A549 (cell line): ENCODE measurements at regions not wholly inside any gene's neighbourhood (a gene's known extent, or its start where the extent isn't known, plus 50 kb on each side); places are given as distances from the start of the nearest gene placed in this dataset.

Experiments
- ATAC-seq, 2 experiments: fragments of 200-7000 bp in 1 of 2; fragments of >200 bp in 1 of 2; cut with Nextera tagmentation in 1 of 2; cut with Tn5 transposase in 1 of 2; 3 replicates each; pipeline versions ENCODE4 v1.8.0 to v1.9.1; 2018 to 2020; ENCODE audit warnings: mild to moderate bottlenecking in 1 of 2, moderate library complexity in 1 of 2
- CTCF ChIA-PET: fragments of 300-600 bp; sonication (Branson Sonifier 250); formaldehyde crosslinking; extraction: SDS; loops from one replicate; lab custom pipeline; 2021; ENCODE audit warnings: antibody characterized with exemption, inconsistent platforms; lab: Yijun Ruan, JAX
- POLR2A ChIA-PET: fragments of 350-600 bp; formaldehyde crosslinking; extraction: SDS; loops from one replicate; lab custom pipeline; 2021; ENCODE audit warnings: antibody characterized with exemption, inconsistent platforms; lab: Yijun Ruan, JAX
- DNase-seq, 2 experiments: peaks; one replicate each; pipeline versions ENCODE4 v3.0.0 to v3.0.0-alpha.2; 2011 to 2016; ENCODE audit warnings: low read depth in 1 of 2, low spot score in 1 of 2
- FAIRE-seq: peaks from 2 replicates; lab custom pipeline; 2011; peaks lifted over from hg19 to GRCh38; lab: Jason Lieb, UNC
- H3K27ac ChIP-seq, 2 experiments: fragments of >200 bp; sonication (Bioruptor Twin); formaldehyde crosslinking; 3 replicates each; pipeline ENCODE4 v1.5.1; 2016 to 2017
- H3K4me1 ChIP-seq: fragments of >200 bp; sonication (Bioruptor Twin); formaldehyde crosslinking; 3 replicates; pipeline ENCODE4 v1.6.1; 2016
- H3K4me2 ChIP-seq: fragments of >200 bp; sonication (Bioruptor Twin); formaldehyde crosslinking; 3 replicates; pipeline ENCODE4 v1.6.1; 2016
- H3K4me3 ChIP-seq: fragments of >200 bp; sonication (Bioruptor Twin); formaldehyde crosslinking; 3 replicates; pipeline ENCODE4 v1.5.1; 2016
- H3K9me3 ChIP-seq: fragments of >200 bp; sonication (Bioruptor Twin); formaldehyde crosslinking; 3 replicates; pipeline ENCODE4 v1.6.1; 2016
- CBX2 ChIP-seq: fragments of 200-600 bp; sonication (generic); IDR thresholded peaks from 2 replicates; pipeline ENCODE4 v1.6.1; 2016; ENCODE audit warnings: low read depth, mild to moderate bottlenecking, borderline replicate concordance
- CBX8 ChIP-seq: fragments of 200-600 bp; sonication (generic); IDR thresholded peaks from 2 replicates; pipeline ENCODE4 v1.6.1; 2016
- EHF ChIP-seq: fragments of 250-450 bp; sonication (Bioruptor Pico); IDR thresholded peaks from 2 replicates; pipeline ENCODE4 v1.5.0; 2020; ENCODE audit warnings: mild to moderate bottlenecking
- EHMT2 ChIP-seq: fragments of 200-600 bp; sonication (generic); IDR thresholded peaks from 2 replicates; pipeline ENCODE4 v1.6.1; 2016; ENCODE audit warnings: antibody characterized with exemption, low read depth, mild to moderate bottlenecking, moderate library complexity
- ESRRA ChIP-seq: fragments of 150-350 bp; IDR thresholded peaks from 2 replicates; pipeline ENCODE4 v1.6.1; 2014; ENCODE audit warnings: mild to moderate bottlenecking, low read length, borderline replicate concordance
- FOSB ChIP-seq: fragments of 250-450 bp; sonication (Bioruptor Pico); IDR thresholded peaks from 2 replicates; pipeline ENCODE4 v1.5.0; 2020; ENCODE audit warnings: mild to moderate bottlenecking, moderate library complexity
- FOSL2 ChIP-seq, 2 experiments: fragments of 450-650 bp in 1 of 2; fragments of >200 bp in 1 of 2; sonication (Bioruptor Twin) in 1 of 2; formaldehyde crosslinking; IDR thresholded peaks; 2 replicates each; pipeline versions ENCODE4 v1.5.0 to v1.6.1; 2016 to 2020; ENCODE audit warnings: mild to moderate bottlenecking in 1 of 2, moderate library complexity in 1 of 2
- HDAC2 ChIP-seq: fragments of 200-600 bp; sonication (generic); IDR thresholded peaks from 2 replicates; pipeline ENCODE4 v1.6.1; 2016
- HOXA7 ChIP-seq: fragments of 250-450 bp; sonication (Bioruptor Pico); IDR thresholded peaks from 2 replicates; pipeline ENCODE4 v1.5.0; 2020; ENCODE audit warnings: mild to moderate bottlenecking, moderate library complexity
- JUN ChIP-seq, 2 experiments: fragments of >200 bp; sonication (Bioruptor Twin); formaldehyde crosslinking; IDR thresholded peaks; 2 replicates in 1 of 2; 3 replicates in 1 of 2; pipeline ENCODE4 v1.6.1; 2016 to 2017
- NFE2L2 ChIP-seq: fragments of 150-350 bp; conservative IDR thresholded peaks from 2 replicates; pipeline ENCODE4 v1.6.1; 2014; ENCODE audit warnings: low read length
- NPAS2 ChIP-seq: fragments of 250-450 bp; sonication (Bioruptor Pico); IDR thresholded peaks from 2 replicates; pipeline ENCODE4 v1.8.0; 2022; ENCODE audit warnings: mild to moderate bottlenecking, moderate library complexity, borderline replicate concordance
- PBX3 ChIP-seq: IDR thresholded peaks from 2 replicates; pipeline ENCODE4 v1.6.1; 2012
- POLR2AphosphoS2 ChIP-seq: conservative IDR thresholded peaks from 2 replicates; pipeline ENCODE4 v1.6.1; 2012; ENCODE audit warnings: low read length, improper control_type of control experiment, inconsistent platforms
- RAD21 ChIP-seq, 2 experiments: fragments of >200 bp in 1 of 2; sonication (Bioruptor Twin) in 1 of 2; formaldehyde crosslinking in 1 of 2; IDR thresholded peaks in 1 of 2; conservative IDR thresholded peaks in 1 of 2; 2 replicates in 1 of 2; 3 replicates in 1 of 2; pipeline ENCODE4 v1.6.1; 2012 to 2018; ENCODE audit warnings: inconsistent platforms in 1 of 2
- RARB ChIP-seq: fragments of 250-450 bp; sonication (Bioruptor Pico); IDR thresholded peaks from 2 replicates; pipeline ENCODE4 v1.8.0; 2021; ENCODE audit warnings: mild to moderate bottlenecking, moderate library complexity
- SMC3 ChIP-seq: fragments of >200 bp; sonication (Bioruptor Twin); formaldehyde crosslinking; IDR thresholded peaks from 3 replicates; pipeline ENCODE4 v1.6.1; 2018; ENCODE audit warnings: inconsistent platforms
- ZC3H11A ChIP-seq: fragments of 450-650 bp; IDR thresholded peaks from 2 replicates; pipeline ENCODE4 v1.6.1; 2014; ENCODE audit warnings: antibody characterized with exemption, mild to moderate bottlenecking
- ZSCAN20 ChIP-seq: fragments of 250-450 bp; sonication (Bioruptor Pico); IDR thresholded peaks from 2 replicates; pipeline ENCODE4 v1.8.0; 2022; ENCODE audit warnings: mild to moderate bottlenecking, moderate library complexity
- WGBS: methylation state at CpG from one replicate; pipeline ENCODE4 v1.1.6; 2017; ENCODE audit errors: missing lambda C conversion rate; 5-methylcytosine and 5-hydroxymethylcytosine counted together
- TF ChIP-seq, protein P1 (sequence below): IDR thresholded peaks from 2 replicates; pipeline ENCODE4 v1.6.1; 2012
- TF ChIP-seq, protein P2 (sequence below): fragments of 450-650 bp; IDR thresholded peaks from 2 replicates; pipeline ENCODE4 v1.6.1; 2014; ENCODE audit warnings: antibody characterized with exemption
- TF ChIP-seq, protein P3 (sequence below): fragments of >200 bp; sonication (Bioruptor Twin); formaldehyde crosslinking; IDR thresholded peaks from 2 replicates; pipeline ENCODE4 v1.6.1; 2016

DNA sequence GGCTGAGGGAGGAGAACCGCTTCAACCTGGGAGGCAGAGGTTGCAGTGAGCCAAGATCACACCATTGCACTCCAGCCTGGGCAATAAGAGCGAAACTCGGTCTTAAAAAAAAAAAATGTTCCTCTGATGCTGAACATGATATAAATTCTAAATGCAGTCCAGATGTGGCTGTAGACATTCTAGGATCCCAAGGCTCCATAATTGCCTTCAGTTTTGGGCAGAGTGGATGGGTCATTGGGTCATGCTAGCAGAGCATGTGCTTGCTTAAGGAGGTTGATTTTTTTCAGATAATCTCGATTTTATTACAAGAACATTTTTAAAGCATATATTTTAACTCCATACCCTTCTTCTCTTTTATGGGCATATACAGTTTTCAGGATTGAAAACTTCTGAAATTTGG is 112.0 kb downstream of the UTRN start:
- DNase-seq (no peak), ATAC-seq (no peak), FAIRE-seq (no peak)
- WGBS = 80% methylated on average over 4 of the region's 4 CpGs
- CTCF ChIA-PET = no interaction called here
- POLR2A ChIA-PET = no interaction called here
- Histone ChIP-seq H3K27ac (no peak overlapping the region), H3K4me2 (no peak overlapping the region), H3K4me3 (no peak overlapping the region), H3K4me1 (peaks cover 11% of the 10 kb centered on the region; the same call in 2 of the 3 replicates), H3K9me3 (peaks cover 8% of the 10 kb centered on the region; the same call in 2 of the 3 replicates)
- no peak for TF ChIP-seq HDAC2
- TF ChIP-seq EHF (CRISPR knock-in tag) = no peak
- TF ChIP-seq, protein P1, sequence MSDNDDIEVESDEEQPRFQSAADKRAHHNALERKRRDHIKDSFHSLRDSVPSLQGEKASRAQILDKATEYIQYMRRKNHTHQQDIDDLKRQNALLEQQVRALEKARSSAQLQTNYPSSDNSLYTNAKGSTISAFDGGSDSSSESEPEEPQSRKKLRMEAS = no peak
- TF ChIP-seq CBX8 = no peak
- no peak for TF ChIP-seq ZC3H11A
- TF ChIP-seq SMC3 = no peak
- no peak for TF ChIP-seq FOSL2 (IDR thresholded peaks at IDR 0.05)
- no peak for TF ChIP-seq FOSL2 (CRISPR knock-in tag; IDR thresholded peaks at IDR 0.05)
- no peak for TF ChIP-seq NPAS2 (CRISPR knock-in tag)
- no peak for TF ChIP-seq HOXA7 (CRISPR knock-in tag)

GRCh38 chr6:144400321-144400720 is 115.2 kb downstream of the UTRN start:
- Histone ChIP-seq H3K9me3 (peaks cover 8% of the 10 kb centered on the region; the same call in 2 of the 3 replicates), H3K4me1 (peaks cover 2% of the 10 kb centered on the region; the same call in 2 of the 3 replicates), H3K4me3 (no peak overlapping the region), H3K4me2 (no peak overlapping the region), H3K27ac (no peak overlapping the region)
- DNase-seq (no peak), ATAC-seq (no peak), FAIRE-seq (no peak)
- TF ChIP-seq EHMT2 = no peak
- TF ChIP-seq, protein P2, sequence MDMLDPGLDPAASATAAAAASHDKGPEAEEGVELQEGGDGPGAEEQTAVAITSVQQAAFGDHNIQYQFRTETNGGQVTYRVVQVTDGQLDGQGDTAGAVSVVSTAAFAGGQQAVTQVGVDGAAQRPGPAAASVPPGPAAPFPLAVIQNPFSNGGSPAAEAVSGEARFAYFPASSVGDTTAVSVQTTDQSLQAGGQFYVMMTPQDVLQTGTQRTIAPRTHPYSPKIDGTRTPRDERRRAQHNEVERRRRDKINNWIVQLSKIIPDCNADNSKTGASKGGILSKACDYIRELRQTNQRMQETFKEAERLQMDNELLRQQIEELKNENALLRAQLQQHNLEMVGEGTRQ = no peak
- ChIA-PET POLR2A (no interaction called here), CTCF (no interaction called here)
- WGBS = 91% methylated on average over 5 of the region's 5 CpGs

DNA sequence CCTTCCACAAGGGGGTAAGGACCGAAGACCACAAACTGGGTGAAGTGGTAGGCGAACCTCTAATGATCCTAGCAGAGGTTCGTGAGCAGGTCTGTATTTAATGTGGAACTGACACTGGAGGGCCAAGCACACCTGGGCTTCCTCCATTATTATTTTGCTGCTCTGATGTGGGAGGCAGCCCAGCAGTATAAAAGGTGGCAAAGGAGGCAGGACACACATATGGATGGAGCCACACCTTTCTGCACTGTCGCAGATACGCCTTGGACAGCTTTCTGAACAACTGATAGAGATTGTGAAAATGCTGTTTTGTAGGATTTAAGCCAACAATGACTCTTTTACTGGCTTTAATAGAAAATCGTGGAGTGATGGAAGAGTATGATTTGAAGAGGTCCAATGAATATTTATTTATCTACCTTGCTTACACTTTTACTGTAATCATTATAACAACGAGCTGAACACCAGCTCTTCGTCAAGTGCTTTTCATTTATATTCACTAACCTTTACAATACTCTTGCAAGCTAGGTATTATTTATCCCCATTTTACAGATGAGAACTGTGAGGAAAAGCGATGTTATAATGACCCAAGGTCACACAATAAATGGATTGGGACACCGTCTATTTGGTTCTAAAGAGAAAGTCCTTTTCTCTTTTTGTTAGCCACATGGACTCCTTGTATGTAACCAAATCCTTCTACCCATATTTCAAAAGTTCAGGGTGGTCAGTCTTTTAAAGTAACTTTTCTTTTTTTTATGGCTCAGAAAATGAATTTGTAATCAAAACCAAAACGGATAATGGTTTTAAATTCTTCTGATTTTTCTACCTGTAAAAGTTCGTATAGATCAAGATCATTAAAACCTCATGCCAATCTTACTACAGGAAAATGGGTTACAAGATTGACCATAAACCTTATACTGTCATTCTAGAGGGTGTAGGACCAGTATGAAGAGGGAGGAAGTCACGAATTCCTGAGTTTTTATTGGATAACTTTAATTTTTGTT is 116.9 kb downstream of the UTRN start:
- no peak overlapping the region for H3K4me2 ChIP-seq
- no peak for FAIRE-seq
- peaks cover 8% of the 10 kb centered on the region; the same call in 2 of the 3 replicates for H3K9me3 ChIP-seq
- ATAC-seq = no peak
- CTCF ChIA-PET = no interaction called here
- DNase-seq = no peak
- H3K4me1 ChIP-seq = no peaks in the 10 kb centered on the region
- WGBS = 91% methylated on average over 13 of the region's 13 CpGs
- H3K4me3 ChIP-seq = no peak overlapping the region
- no peak for TF ChIP-seq POLR2AphosphoS2
- TF ChIP-seq RAD21 (conservative IDR thresholded peaks at IDR 0.05 in 1 of 2, IDR thresholded peaks at IDR 0.05 in 1 of 2) = no peak
- TF ChIP-seq ESRRA = no peak
- TF ChIP-seq, protein P2 = no peak
- TF ChIP-seq ZSCAN20 (CRISPR knock-in tag) = no peak
- TF ChIP-seq, protein P3, sequence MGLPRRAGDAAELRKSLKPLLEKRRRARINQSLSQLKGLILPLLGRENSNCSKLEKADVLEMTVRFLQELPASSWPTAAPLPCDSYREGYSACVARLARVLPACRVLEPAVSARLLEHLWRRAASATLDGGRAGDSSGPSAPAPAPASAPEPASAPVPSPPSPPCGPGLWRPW = no peak
- TF ChIP-seq PBX3 = no peak
- TF ChIP-seq NFE2L2 = no peak
- no peak for TF ChIP-seq FOSB (CRISPR knock-in tag)
- no peak for TF ChIP-seq CBX2
- TF ChIP-seq RARB (CRISPR knock-in tag) = no peak
- no peak for TF ChIP-seq JUN (IDR thresholded peaks at IDR 0.05)
- no peak overlapping the region for H3K27ac ChIP-seq
- POLR2A ChIA-PET = no interaction called here
